ENCODE measurements at regions not wholly inside any gene's neighbourhood (a gene's known extent, or its start where the extent isn't known, plus 50 kb on each side); places are given as distances from the start of the nearest gene placed in this dataset.

GRCh38 chr11:100622404-100622803, 64.7 kb upstream of the ARHGAP42 start:
- no peaks in the 10 kb centered on the region for H3K9me2 ChIP-seq (ENCODE audit: insufficient read depth)
- no peaks in the 10 kb centered on the region for H3K27me3 ChIP-seq (ENCODE audit: insufficient read depth, low read length)
- no peak overlapping the region for H3K9ac ChIP-seq (ENCODE audit: low read length)
- H3K27ac ChIP-seq (ENCODE audit: low read depth, low read length): no peak overlapping the region
- ChIA-PET RAD21 (ENCODE audit: low non-redundant PET in 1 of 2, low total read pairs in 2 of 2, uncharacterized antibody in 2 of 2, unreplicated experiment in 2 of 2) (no interaction called here), CTCF (no interaction called here), POLR2A (no interaction called here)
- no peak for DNase-seq (ENCODE audit: low read depth, low spot score)
- peaks cover 5 to 9% of the 10 kb centered on the region in 2 experiments; a peak in 2 of 4 replicates for H3K9me3 ChIP-seq (ENCODE audit: control insufficient read depth in 1 of 2, insufficient read depth in 1 of 2, low read depth in 1 of 2, low read length in 2 of 2)
- no peaks in the 10 kb centered on the region for H3K79me2 ChIP-seq (ENCODE audit: insufficient read depth, low read length)
- H3K4me2 ChIP-seq (ENCODE audit: low read length): no peak overlapping the region
- H3K36me3 ChIP-seq (ENCODE audit: control insufficient read depth in 1 of 2, insufficient read depth in 2 of 2, low read length in 2 of 2): no peaks in the 10 kb centered on the region
- no peaks in the 10 kb centered on the region for H3K4me1 ChIP-seq (ENCODE audit: control insufficient read depth in 1 of 2, insufficient read depth in 2 of 2, low read length in 2 of 2)
- no peak for TF ChIP-seq REST (IDR thresholded peaks at IDR 0.05; ENCODE audit: low read depth)
- no peak for TF ChIP-seq ZBTB33 (IDR thresholded peaks at IDR 0.05; ENCODE audit: extremely low read depth, insufficient replicate concordance, low read length)
- no peak for TF ChIP-seq FOSL1 (IDR thresholded peaks at IDR 0.05; ENCODE audit: low read depth)
- no TSS peak for BruUV-seq (replicated peaks)
- H2AFZ ChIP-seq (ENCODE audit: low read depth, low read length, poor library complexity, severe bottlenecking): no peak overlapping the region
- no peak overlapping the region for H3K4me3 ChIP-seq (replicated peaks in 1 of 2; ENCODE audit: low read depth in 1 of 2, low read length in 2 of 2)
- H4K20me1 ChIP-seq (ENCODE audit: insufficient read depth): no peaks in the 10 kb centered on the region
- ATAC-seq: no peak
- intact Hi-C loops (cut with micrococcal nuclease): no loop called here
